SW480 (cell line): ENCODE measurements at regions not wholly inside any gene's neighbourhood (a gene's known extent, or its start where the extent isn't known, plus 50 kb on each side); places are given as distances from the start of the nearest gene placed in this dataset.
A peak's percentile ranks its signal among the peaks of the same experiment; 100 is the strongest.
"Not testable (repeated sequence)": the region's sequence is repeated elsewhere in the genome, so short reads cannot be mapped to it uniquely, and the experiment has no call there.

Experiments used
- DNase-seq: peaks from one replicate; pipeline ENCODE4 v3.0.0-alpha.2; 2016; ENCODE audit warnings: low spot score

- DNase-seq: no peak
Measured at GRCh38 chr3:177249203-177249602, 51.9 kb upstream of the TBL1XR1 start.

DNA sequence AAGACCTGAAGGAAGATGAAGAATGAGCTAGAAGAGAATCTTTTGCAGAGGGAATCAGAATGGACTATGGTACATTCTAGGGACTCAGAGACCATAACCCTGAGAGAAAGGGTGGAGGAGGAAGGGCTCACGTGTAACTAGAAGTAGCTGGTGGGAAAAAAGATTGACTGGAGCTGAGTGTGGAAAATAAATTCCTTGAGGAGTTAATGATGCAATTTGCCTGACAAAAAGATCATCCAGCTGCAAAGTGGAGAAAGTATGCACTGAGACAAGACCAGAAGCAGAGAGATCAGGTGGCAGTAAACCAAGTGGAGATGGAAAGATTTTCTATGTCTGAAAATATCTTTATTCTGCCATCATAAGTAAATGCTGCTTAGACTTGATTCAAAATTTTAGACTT, 52.9 kb upstream of the TBL1XR1 start:
- no peak for DNase-seq

DNA sequence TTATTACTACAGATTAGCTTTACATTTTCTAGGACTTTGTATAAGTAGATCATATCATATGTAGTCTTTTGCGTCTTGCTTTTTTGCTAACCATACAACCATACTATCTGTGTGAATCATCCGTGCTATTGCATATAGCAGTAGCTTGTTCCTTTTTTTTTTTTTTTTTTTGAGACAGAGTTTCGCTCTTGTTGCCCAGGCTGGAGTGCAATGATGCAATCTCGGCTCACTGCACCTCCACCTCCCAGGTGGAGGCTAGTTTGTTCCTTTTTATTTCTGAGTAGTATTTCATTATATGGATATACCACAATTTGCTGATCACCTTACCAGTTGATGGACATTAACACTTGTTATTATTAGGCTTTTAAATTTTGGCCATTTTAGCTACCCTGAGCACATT, 54.5 kb upstream of the TBL1XR1 start:
- DNase-seq: no peak

- DNase-seq: no peak
Measured at GRCh38 chr3:177257006-177257405, 59.7 kb upstream of the TBL1XR1 start.

- DNase-seq: no peak
Measured at GRCh38 chr3:177257625-177258024, 60.3 kb upstream of the TBL1XR1 start.

DNA sequence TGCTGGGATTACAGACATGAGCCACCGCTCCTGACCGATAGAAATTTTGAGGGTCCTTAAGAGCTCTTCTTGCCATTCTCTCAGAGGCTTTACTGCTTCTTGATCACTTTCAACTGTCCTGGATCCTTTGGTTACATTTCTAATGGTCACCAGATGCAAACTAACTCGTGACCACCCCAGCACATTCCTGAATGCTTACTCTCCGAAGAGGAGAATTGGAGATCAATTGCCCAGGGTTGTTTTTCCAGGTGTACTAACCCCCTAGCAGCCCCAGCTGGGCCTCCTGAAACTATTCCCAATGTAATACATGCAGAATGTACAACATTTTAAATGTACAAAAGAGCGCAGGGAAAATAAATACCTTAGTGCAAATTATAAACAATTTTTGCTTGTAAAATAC, 65.1 kb upstream of the TBL1XR1 start:
- DNase-seq: no peak

DNA sequence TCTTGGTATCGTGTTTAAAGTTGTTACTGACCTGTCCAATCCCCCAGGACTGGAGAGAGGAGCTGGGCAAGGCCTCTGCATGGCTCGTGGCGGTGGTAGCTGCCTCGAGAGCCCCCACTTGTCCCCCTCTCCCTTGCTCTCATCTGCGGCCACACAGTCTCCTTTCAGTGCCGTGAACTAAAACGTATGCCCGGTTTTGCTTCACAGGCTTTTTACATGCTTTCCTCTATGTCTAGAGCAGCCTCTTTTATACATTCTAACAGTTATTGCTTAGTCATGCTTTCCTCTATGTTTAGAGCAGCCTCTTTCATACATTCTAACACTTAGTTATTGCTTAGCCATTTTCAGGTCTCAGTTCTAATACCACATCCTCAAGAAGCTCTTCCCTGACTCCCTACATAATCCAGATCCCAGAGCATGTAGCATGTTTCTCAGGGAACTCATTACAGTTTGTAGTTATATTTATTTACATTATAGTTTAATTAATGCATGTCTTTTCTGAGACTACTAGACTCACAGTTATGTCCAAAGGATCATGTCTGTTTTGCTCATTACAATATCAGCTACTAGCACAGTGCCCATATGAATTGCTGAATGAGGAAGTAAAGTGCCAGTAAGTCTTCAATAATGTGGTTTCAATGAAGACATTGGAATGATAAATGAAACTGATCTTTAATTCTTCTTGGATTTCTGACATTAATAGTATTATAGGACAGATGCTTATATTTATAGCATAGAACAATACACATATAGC, 66.5 kb upstream of the TBL1XR1 start:
- DNase-seq: no peak

GRCh38 chr3:177271811-177272501, 74.7 kb upstream of the TBL1XR1 start:
- not testable (repeated sequence) for DNase-seq

- no peak for DNase-seq
Measured at GRCh38 chr3:177278016-177278415, 80.7 kb upstream of the TBL1XR1 start.

DNA sequence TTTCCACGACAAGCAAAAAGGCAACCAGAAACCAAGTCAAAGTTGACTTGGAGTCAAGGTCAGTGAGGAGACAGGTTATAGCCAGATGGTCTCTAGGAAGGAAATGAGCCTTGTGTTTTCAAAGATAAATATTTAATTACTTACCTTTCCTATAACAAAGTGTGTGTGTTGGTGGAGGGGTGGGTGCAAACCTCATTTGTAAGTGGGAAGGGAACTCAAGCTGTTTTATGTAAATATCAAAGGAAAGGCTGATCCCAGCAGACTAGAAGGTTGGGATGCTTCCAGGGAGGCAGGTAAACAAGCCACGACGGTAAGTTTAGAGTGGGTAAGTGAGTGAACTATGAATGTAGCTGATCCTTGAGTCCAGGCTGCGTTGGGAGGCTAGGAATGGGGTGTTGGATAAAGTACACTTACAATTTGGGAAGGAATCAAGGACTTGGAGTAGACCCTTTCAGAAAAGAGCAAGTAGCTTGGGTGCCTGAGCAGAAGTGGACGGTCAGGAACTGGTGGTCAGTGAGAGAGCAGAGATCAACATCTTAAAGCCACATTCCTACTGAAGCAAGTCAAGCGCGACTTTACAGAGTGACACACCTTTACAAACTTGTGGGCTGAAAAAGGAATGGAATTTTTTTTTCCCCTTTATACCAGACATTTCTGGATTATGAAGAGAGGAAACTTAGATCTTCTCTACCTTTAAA, 82.0 kb upstream of the TBL1XR1 start:
- peak; percentile 52 for DNase-seq

GRCh38 chr3:177281292-177282118, 84.2 kb upstream of the TBL1XR1 start:
- DNase-seq: no peak

DNA sequence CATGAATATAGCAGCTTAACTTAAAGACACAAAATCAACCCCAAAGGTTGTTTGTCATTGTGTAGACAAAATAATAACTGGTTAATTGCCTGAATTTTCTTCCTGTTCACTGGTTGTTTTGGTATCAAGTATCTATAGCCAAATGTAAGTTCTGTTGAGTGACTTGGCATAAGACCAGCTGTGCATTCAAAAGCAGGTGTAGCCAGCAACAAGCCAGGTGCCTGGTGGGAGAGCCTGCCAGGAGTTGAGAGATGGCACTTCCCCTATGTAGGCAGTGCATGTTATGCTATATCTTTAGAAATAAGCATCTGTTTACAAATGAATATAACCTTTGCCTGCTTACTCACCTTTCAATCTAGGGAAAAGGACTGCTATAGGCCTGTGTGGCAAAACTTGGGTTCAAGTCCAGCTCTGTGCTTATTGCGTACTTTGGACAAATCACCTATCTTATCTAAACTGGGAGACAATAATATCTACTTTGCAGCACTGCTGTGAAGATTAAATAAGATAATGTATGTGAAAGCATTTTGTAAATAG, 84.9 kb upstream of the TBL1XR1 start:
- DNase-seq: no peak

- peak; percentile 39 for DNase-seq
Measured at GRCh38 chr3:177283983-177284382, 86.7 kb upstream of the TBL1XR1 start.

GRCh38 chr3:177284383-177284881, 87.2 kb upstream of the TBL1XR1 start:
- DNase-seq: peak; percentile 73

GRCh38 chr3:177286034-177286433, 88.8 kb upstream of the TBL1XR1 start:
- peak; percentile 95 for DNase-seq

DNA sequence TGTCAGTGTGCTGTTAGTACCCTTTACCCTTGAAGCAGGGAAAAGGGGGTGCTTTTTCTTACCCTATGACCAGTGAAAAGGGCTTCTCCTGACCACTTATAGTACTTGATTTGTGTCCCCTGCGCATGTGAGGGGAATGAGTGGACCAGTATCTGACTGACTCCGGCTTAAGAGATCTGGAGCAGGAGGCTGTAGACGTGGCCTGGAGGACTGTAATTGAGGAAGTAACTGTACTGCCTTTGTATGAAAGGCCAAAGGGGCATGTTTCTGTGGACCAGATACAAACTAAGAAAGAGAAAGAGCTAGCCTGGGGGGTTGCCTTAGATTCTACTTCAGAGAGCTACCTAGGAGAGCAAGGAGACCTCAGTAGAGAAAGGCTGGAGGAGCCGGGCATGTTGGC, 89.9 kb upstream of the TBL1XR1 start:
- DNase-seq: no peak

DNA sequence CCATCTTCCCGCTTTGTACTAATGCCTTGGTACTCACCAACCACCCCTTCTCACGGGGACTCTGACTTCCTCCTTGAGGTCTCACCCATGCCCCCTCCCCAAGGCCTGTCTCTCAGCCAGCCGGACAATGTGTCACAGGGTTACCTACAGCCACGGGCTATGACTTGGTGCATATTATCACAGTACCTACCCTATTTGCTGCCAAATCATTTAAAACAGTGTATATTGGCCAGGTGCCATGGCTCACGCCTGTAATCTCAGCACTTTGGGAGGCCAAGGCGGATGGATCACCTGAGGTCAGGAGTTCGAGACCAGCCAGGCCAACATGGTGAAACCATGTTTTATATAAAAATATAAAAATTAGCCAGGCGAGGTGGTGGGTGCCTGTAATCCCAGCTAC, 93.4 kb upstream of the TBL1XR1 start:
- DNase-seq: no peak

DNA sequence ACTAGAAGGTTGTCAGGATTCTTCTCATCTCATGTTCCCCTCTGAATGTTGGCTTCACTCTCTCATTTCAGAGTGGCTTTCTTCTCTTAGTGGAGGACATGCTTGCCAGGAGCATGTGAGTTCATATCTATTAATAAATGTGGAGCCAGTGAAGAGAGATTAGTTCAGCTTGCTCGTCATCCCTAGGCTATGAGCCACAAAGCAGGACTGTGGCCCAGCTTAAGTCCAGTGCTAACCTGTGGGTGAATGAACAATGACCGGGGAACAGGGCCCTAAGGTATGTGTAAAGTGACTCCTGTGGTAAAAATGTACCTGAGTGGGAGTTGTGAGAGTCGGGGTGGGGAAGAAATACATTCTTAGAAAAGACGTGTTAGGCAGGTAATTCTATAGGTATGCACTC, 96.9 kb upstream of the TBL1XR1 start:
- DNase-seq: peak; percentile 45

GRCh38 chr3:177295116-177295515, 97.8 kb upstream of the TBL1XR1 start:
- no peak for DNase-seq

DNA sequence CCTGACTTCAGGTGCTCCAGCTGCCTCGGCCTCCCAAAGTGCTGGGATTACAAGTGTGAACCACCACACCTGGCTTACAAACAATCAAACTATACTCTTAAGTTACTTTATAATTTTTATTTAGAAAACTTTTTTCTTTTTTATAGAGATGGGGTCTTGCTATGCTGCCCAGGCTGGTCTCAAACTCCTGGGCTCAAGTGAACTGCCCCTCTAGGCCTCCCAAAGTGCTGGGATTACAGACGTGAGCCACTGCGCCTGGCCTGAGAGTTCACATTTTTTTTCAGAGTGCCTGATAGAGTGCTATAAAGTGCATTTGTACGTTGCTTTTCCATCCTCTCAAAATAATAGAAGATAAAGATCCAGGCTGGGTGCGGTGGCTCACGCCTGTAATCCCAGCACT, 102.0 kb upstream of the TBL1XR1 start:
- DNase-seq: no peak

GRCh38 chr3:177300039-177300833, 103.0 kb upstream of the TBL1XR1 start:
- DNase-seq: no peak
